ENCODE measurements at regions not wholly inside any gene's neighbourhood (a gene's known extent, or its start where the extent isn't known, plus 50 kb on each side); places are given as distances from the start of the nearest gene placed in this dataset.

GRCh38 chr2:113827426-113827825 lies 62.5 kb upstream of the ACTR3 start:
- Histone ChIP-seq H3K4me3 (no peak overlapping the region), H3K27me3 (no peaks in the 10 kb centered on the region), H3K27ac (no peak overlapping the region), H3K9me3 (no peaks in the 10 kb centered on the region), H3K36me3 (no peaks in the 10 kb centered on the region), H3K4me1 (no peaks in the 10 kb centered on the region)
- no peak for DNase-seq
- ATAC-seq, result no peak
- TF ChIP-seq POLR2A (IDR thresholded peaks at IDR 0.05) (no peak), CTCF (IDR thresholded peaks at IDR 0.05) (no peak)
- intact Hi-C loops (cut with DNase I), result no loop called here
- WGBS, 4 donors, result 92 to 97% (median 95%) methylated on average over 2 of the region's 2 CpGs

- no peaks in the 10 kb centered on the region for H3K4me1 ChIP-seq
- ATAC-seq (no peak), DNase-seq (no peak)
- intact Hi-C loops (cut with DNase I), result no loop called here
- TF ChIP-seq CTCF (IDR thresholded peaks at IDR 0.05) (no peak), POLR2A (IDR thresholded peaks at IDR 0.05) (no peak)
- 66 to 76% (median 73%) methylated on average over 4 of the region's 4 CpGs for WGBS, 4 donors
- H3K36me3 ChIP-seq, result no peaks in the 10 kb centered on the region
- H3K27me3 ChIP-seq, result no peaks in the 10 kb centered on the region
- no peaks in the 10 kb centered on the region for H3K9me3 ChIP-seq
- H3K4me3 ChIP-seq, result no peak overlapping the region
- no peak overlapping the region for H3K27ac ChIP-seq
These were observed 63.3 kb upstream of the ACTR3 start for GRCh38 chr2:113826346-113827285.

GRCh38 chr2:113823716-113824595 lies 65.9 kb upstream of the ACTR3 start:
- Histone ChIP-seq H3K36me3 (no peaks in the 10 kb centered on the region), H3K9me3 (no peaks in the 10 kb centered on the region), H3K27me3 (no peaks in the 10 kb centered on the region), H3K4me1 (peaks cover 0 to 3% (median 0%) of the 10 kb centered on the region in 12 donors), H3K4me3 (no peak overlapping the region), H3K27ac (no peak overlapping the region)
- intact Hi-C loops (cut with DNase I), result no loop called here
- WGBS, 4 donors, result 65 to 80% (median 73%) methylated on average over 4 of the region's 4 CpGs
- TF ChIP-seq CTCF (IDR thresholded peaks at IDR 0.05) (no peak), POLR2A (IDR thresholded peaks at IDR 0.05) (no peak)
- no peak for ATAC-seq
- no peak for DNase-seq
